AG04449 (cell line): ENCODE measurements at regions not wholly inside any gene's neighbourhood (a gene's known extent, or its start where the extent isn't known, plus 50 kb on each side); places are given as distances from the start of the nearest gene placed in this dataset.

ENCODE experiments used
- CTCF ChIA-PET: fragments of 350-600 bp; formaldehyde crosslinking; extraction: SDS; loops from one replicate; lab custom pipeline; 2021; ENCODE audit warnings: antibody characterized with exemption; lab: Yijun Ruan, JAX
- POLR2A ChIA-PET: fragments of 400-600, 350-600 bp; formaldehyde crosslinking; extraction: SDS; loops from one replicate; lab custom pipeline; 2020; ENCODE audit warnings: antibody characterized with exemption, inconsistent platforms; lab: Yijun Ruan, JAX
- DNase-seq: peaks from one replicate; pipeline ENCODE4 v3.0.0-alpha.2; 2010; ENCODE audit warnings: low read depth, low spot score
- H3K4me3 ChIP-seq: 2 replicates; pipeline ENCODE4 v1.5.1; 2011; ENCODE audit warnings: low read depth, mild to moderate bottlenecking, control low read depth, low read length
- TF ChIP-seq, protein P1 (sequence below): IDR thresholded peaks from one replicate; pipeline ENCODE4 v1.5.1; 2011; ENCODE audit warnings: mild to moderate bottlenecking, moderate library complexity, low read length, control low read depth, inconsistent platforms; ENCODE audit not compliant: insufficient read depth; ENCODE audit errors: missing control alignments

DNA sequence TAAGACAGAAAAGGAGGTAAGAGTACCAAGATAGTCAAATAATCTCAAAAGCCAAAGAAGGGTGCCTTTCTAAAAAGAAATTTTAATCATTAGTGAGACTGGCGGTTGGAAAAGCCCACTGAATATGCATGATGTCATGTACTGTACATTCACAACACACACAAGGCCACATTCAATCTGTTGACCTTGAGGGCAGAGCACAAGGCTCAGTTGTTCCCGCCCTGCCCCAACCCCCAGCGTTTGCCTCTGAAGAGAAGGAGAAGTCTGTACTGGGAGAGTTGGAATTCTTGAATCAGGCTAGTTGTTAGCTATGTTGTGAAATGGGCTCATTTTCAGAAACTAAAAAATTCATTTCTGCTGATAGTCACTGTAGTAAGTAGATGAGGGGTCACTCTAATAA lies 50.2 kb upstream of the NID2 start:
- POLR2A ChIA-PET = no interaction called here
- DNase-seq = no peak
- CTCF ChIA-PET = interaction anchor here (1.4 kb wide), 1 partner anchor 12 kb away, joined by 3 read pairs; no protein-coding TSS in a partner anchor
- TF ChIP-seq, protein P1, sequence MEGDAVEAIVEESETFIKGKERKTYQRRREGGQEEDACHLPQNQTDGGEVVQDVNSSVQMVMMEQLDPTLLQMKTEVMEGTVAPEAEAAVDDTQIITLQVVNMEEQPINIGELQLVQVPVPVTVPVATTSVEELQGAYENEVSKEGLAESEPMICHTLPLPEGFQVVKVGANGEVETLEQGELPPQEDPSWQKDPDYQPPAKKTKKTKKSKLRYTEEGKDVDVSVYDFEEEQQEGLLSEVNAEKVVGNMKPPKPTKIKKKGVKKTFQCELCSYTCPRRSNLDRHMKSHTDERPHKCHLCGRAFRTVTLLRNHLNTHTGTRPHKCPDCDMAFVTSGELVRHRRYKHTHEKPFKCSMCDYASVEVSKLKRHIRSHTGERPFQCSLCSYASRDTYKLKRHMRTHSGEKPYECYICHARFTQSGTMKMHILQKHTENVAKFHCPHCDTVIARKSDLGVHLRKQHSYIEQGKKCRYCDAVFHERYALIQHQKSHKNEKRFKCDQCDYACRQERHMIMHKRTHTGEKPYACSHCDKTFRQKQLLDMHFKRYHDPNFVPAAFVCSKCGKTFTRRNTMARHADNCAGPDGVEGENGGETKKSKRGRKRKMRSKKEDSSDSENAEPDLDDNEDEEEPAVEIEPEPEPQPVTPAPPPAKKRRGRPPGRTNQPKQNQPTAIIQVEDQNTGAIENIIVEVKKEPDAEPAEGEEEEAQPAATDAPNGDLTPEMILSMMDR = no peak
- H3K4me3 ChIP-seq = no peak overlapping the region
